Karpas-422 (cell line): ENCODE measurements at regions not wholly inside any gene's neighbourhood (a gene's known extent, or its start where the extent isn't known, plus 50 kb on each side); places are given as distances from the start of the nearest gene placed in this dataset.
A peak's percentile ranks its signal among the peaks of the same experiment; 100 is the strongest.
"Not testable (repeated sequence)": the region's sequence is repeated elsewhere in the genome, so short reads cannot be mapped to it uniquely, and the experiment has no call there.

Experiments
- DNase-seq: peaks from one replicate; pipeline ENCODE4 v3.0.0-alpha.2; 2015
- H2AFZ ChIP-seq: fragments of 200-600 bp; sonication (generic); 2 replicates; pipeline ENCODE4 v1.6.1; 2014; ENCODE audit warnings: antibody characterized with exemption, low read length, mixed read lengths
- H3K27ac ChIP-seq: fragments of 200-600 bp; sonication (generic); 2 replicates; pipeline ENCODE4 v1.5.1; 2014; ENCODE audit warnings: mild to moderate bottlenecking, low read length, moderate library complexity
- H3K27me3 ChIP-seq: fragments of 200-600 bp; sonication (generic); 2 replicates; pipeline ENCODE4 v1.6.1; 2014; ENCODE audit warnings: low read length, mixed read lengths
- H3K36me3 ChIP-seq: fragments of 200-600 bp; sonication (generic); 2 replicates; pipeline ENCODE4 v1.6.1; 2014; ENCODE audit warnings: low read length, mixed read lengths; ENCODE audit not compliant: insufficient read depth
- H3K4me1 ChIP-seq: fragments of 200-600 bp; sonication (generic); 2 replicates; pipeline ENCODE4 v1.6.1; 2014; ENCODE audit warnings: mild to moderate bottlenecking, low read length, mixed read lengths
- H3K4me2 ChIP-seq: fragments of 200-600 bp; sonication (generic); 2 replicates; pipeline ENCODE4 v1.6.1; 2014; ENCODE audit warnings: low read length, low read depth, mild to moderate bottlenecking; ENCODE audit not compliant: poor library complexity, severe bottlenecking
- H3K4me3 ChIP-seq: fragments of 200-600 bp; sonication (generic); 2 replicates; pipeline ENCODE4 v1.5.1; 2014; ENCODE audit warnings: mild to moderate bottlenecking, antibody characterized with exemption, low read length, mixed read lengths
- H3K79me2 ChIP-seq: fragments of 200-600 bp; sonication (generic); 2 replicates; pipeline ENCODE4 v1.6.1; 2014; ENCODE audit warnings: mild to moderate bottlenecking, low read length, mixed read lengths
- H3K9ac ChIP-seq: fragments of 200-600 bp; sonication (generic); 2 replicates; pipeline ENCODE4 v1.6.0; 2014; ENCODE audit warnings: low read length
- H3K9me2 ChIP-seq: fragments of 200-600 bp; sonication (generic), shearing (Covaris generic); replicated peaks from 2 replicates; pipeline ENCODE4 v1.6.0; 2014; ENCODE audit warnings: mild to moderate bottlenecking, low read length, moderate library complexity; ENCODE audit not compliant: insufficient read depth
- H3K9me3 ChIP-seq: fragments of 300-700, 200-600 bp; sonication (generic); 2 replicates; pipeline ENCODE4 v1.6.1; 2014; ENCODE audit warnings: low read length, mixed read lengths
- H4K20me1 ChIP-seq: fragments of 200-600 bp; sonication (generic); 2 replicates; pipeline ENCODE4 v1.6.1; 2014; ENCODE audit warnings: mild to moderate bottlenecking, antibody characterized with exemption, low read length, low read depth; ENCODE audit not compliant: insufficient read depth

GRCh38 chr10:123272171-123272570 is 118.0 kb downstream of the BUB3 start:
- no peak overlapping the region for H3K4me3 ChIP-seq
- no peaks in the 10 kb centered on the region for H3K79me2 ChIP-seq
- no peak overlapping the region for H3K9ac ChIP-seq
- H3K4me2 ChIP-seq, result no peak overlapping the region
- H3K9me2 ChIP-seq, result no peaks in the 10 kb centered on the region
- H3K9me3 ChIP-seq, result no peaks in the 10 kb centered on the region
- no peak overlapping the region for H2AFZ ChIP-seq
- H3K36me3 ChIP-seq, result no peaks in the 10 kb centered on the region
- no peak overlapping the region for H3K27ac ChIP-seq
- H4K20me1 ChIP-seq, result no peaks in the 10 kb centered on the region
- DNase-seq, result peak; percentile 44
- no peaks in the 10 kb centered on the region for H3K4me1 ChIP-seq
- no peaks in the 10 kb centered on the region for H3K27me3 ChIP-seq

- Histone ChIP-seq H3K27ac (no peak overlapping the region), H4K20me1 (no peaks in the 10 kb centered on the region), H2AFZ (no peak overlapping the region), H3K4me2 (no peak overlapping the region), H3K9me3 (no peaks in the 10 kb centered on the region), H3K4me1 (no peaks in the 10 kb centered on the region), H3K36me3 (no peaks in the 10 kb centered on the region), H3K79me2 (no peaks in the 10 kb centered on the region), H3K9me2 (no peaks in the 10 kb centered on the region), H3K9ac (no peak overlapping the region), H3K4me3 (no peak overlapping the region), H3K27me3 (no peaks in the 10 kb centered on the region)
- no peak for DNase-seq
Measured at GRCh38 chr10:123274306-123275135, 120.3 kb downstream of the BUB3 start.

GRCh38 chr10:123275136-123275564 is 120.9 kb downstream of the BUB3 start:
- DNase-seq, result no peak
- Histone ChIP-seq H3K9me3 (no peaks in the 10 kb centered on the region), H3K4me2 (no peak overlapping the region), H3K79me2 (no peaks in the 10 kb centered on the region), H3K36me3 (no peaks in the 10 kb centered on the region), H2AFZ (no peak overlapping the region), H3K4me3 (no peak overlapping the region), H4K20me1 (no peaks in the 10 kb centered on the region), H3K9ac (no peak overlapping the region), H3K27ac (no peak overlapping the region), H3K4me1 (no peaks in the 10 kb centered on the region), H3K27me3 (no peaks in the 10 kb centered on the region), H3K9me2 (no peaks in the 10 kb centered on the region)

GRCh38 chr10:123278445-123278844 is 124.2 kb downstream of the BUB3 start:
- Histone ChIP-seq H3K79me2 (no peaks in the 10 kb centered on the region), H3K4me1 (no peaks in the 10 kb centered on the region), H3K4me3 (no peak overlapping the region), H4K20me1 (no peaks in the 10 kb centered on the region), H2AFZ (no peak overlapping the region), H3K9me3 (no peaks in the 10 kb centered on the region), H3K27me3 (no peaks in the 10 kb centered on the region), H3K27ac (no peak overlapping the region), H3K9me2 (no peaks in the 10 kb centered on the region), H3K9ac (no peak overlapping the region), H3K4me2 (no peak overlapping the region), H3K36me3 (no peaks in the 10 kb centered on the region)
- DNase-seq, result no peak

GRCh38 chr10:123283371-123283770 is 129.2 kb downstream of the BUB3 start:
- not testable (repeated sequence) for H3K4me1 ChIP-seq, H3K36me3 ChIP-seq, H3K9ac ChIP-seq, H3K79me2 ChIP-seq, H4K20me1 ChIP-seq, H3K4me2 ChIP-seq, H3K27me3 ChIP-seq, H3K9me3 ChIP-seq, DNase-seq, H3K27ac ChIP-seq, H3K9me2 ChIP-seq, H2AFZ ChIP-seq, H3K4me3 ChIP-seq

GRCh38 chr10:123284022-123284421 is 129.8 kb downstream of the BUB3 start:
- Histone ChIP-seq H3K36me3 (no peaks in the 10 kb centered on the region), H3K9me3 (no peaks in the 10 kb centered on the region), H3K27ac (no peak overlapping the region), H3K4me3 (no peak overlapping the region), H4K20me1 (no peaks in the 10 kb centered on the region), H2AFZ (no peak overlapping the region), H3K4me1 (no peaks in the 10 kb centered on the region), H3K9me2 (no peaks in the 10 kb centered on the region), H3K4me2 (no peak overlapping the region), H3K27me3 (no peaks in the 10 kb centered on the region), H3K79me2 (no peaks in the 10 kb centered on the region), H3K9ac (no peak overlapping the region)
- DNase-seq, result peak; percentile 44

GRCh38 chr10:123287594-123288247 is 133.5 kb downstream of the BUB3 start:
- H3K27me3 ChIP-seq, result no peaks in the 10 kb centered on the region
- no peak overlapping the region for H2AFZ ChIP-seq
- H3K36me3 ChIP-seq, result no peaks in the 10 kb centered on the region
- no peaks in the 10 kb centered on the region for H3K9me2 ChIP-seq
- no peak overlapping the region for H3K4me2 ChIP-seq
- no peak for DNase-seq
- H3K4me3 ChIP-seq, result no peak overlapping the region
- no peaks in the 10 kb centered on the region for H3K4me1 ChIP-seq
- no peaks in the 10 kb centered on the region for H4K20me1 ChIP-seq
- H3K9me3 ChIP-seq, result no peaks in the 10 kb centered on the region
- H3K27ac ChIP-seq, result no peak overlapping the region
- H3K9ac ChIP-seq, result no peak overlapping the region
- H3K79me2 ChIP-seq, result no peaks in the 10 kb centered on the region

GRCh38 chr10:123289432-123289831 is 135.2 kb downstream of the BUB3 start:
- no peaks in the 10 kb centered on the region for H3K9me3 ChIP-seq
- no peaks in the 10 kb centered on the region for H4K20me1 ChIP-seq
- H3K4me1 ChIP-seq, result no peaks in the 10 kb centered on the region
- no peak overlapping the region for H3K9ac ChIP-seq
- no peak overlapping the region for H3K27ac ChIP-seq
- no peaks in the 10 kb centered on the region for H3K79me2 ChIP-seq
- no peak overlapping the region for H3K4me2 ChIP-seq
- H3K36me3 ChIP-seq, result no peaks in the 10 kb centered on the region
- H3K9me2 ChIP-seq, result no peaks in the 10 kb centered on the region
- H2AFZ ChIP-seq, result no peak overlapping the region
- no peaks in the 10 kb centered on the region for H3K27me3 ChIP-seq
- DNase-seq, result no peak
- no peak overlapping the region for H3K4me3 ChIP-seq
